Prostate gland (tissue), 2 donors: ENCODE measurements at regions not wholly inside any gene's neighbourhood (a gene's known extent, or its start where the extent isn't known, plus 50 kb on each side); places are given as distances from the start of the nearest gene placed in this dataset.

Experiments
- POLR2A ChIP-seq: fragments of 450-650 bp; IDR thresholded peaks from one replicate; pipeline ENCODE4 v1.6.1; 2016; ENCODE audit warnings: antibody characterized with exemption, mild to moderate bottlenecking
- TF ChIP-seq, protein P1 (sequence below), 4 experiments: fragments of 200-600 bp in 2 of 4; fragments of 450-650 bp in 2 of 4; sonication (generic) in 2 of 4; IDR thresholded peaks; 1 replicate in 3 of 4; 2 replicates in 1 of 4; pipeline ENCODE4 v1.5.1; 2016 to 2019; ENCODE audit warnings: antibody characterized with exemption in 4 of 4, mild to moderate bottlenecking in 2 of 4, moderate library complexity in 2 of 4

DNA sequence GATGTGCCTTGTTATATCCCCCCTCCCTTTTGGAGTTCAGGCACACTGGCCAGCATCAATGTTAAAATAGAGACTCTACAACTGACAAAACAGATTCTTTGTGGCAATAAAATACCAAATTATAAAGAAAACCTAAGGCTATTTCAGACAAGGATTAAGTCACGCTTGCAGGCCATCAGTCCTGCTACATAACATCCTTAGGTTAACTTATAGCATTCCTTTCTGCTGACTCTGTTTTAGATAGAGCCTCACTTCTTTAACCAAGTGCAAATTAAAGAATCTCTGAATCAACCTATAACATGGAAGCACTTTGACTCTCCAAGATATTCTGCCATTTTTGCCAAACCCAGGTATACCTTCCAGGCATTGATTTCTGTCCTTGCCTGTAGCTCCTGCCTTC, 784.6 kb downstream of the RNF144A start:
- no peak for TF ChIP-seq POLR2A
- TF ChIP-seq, protein P1, sequence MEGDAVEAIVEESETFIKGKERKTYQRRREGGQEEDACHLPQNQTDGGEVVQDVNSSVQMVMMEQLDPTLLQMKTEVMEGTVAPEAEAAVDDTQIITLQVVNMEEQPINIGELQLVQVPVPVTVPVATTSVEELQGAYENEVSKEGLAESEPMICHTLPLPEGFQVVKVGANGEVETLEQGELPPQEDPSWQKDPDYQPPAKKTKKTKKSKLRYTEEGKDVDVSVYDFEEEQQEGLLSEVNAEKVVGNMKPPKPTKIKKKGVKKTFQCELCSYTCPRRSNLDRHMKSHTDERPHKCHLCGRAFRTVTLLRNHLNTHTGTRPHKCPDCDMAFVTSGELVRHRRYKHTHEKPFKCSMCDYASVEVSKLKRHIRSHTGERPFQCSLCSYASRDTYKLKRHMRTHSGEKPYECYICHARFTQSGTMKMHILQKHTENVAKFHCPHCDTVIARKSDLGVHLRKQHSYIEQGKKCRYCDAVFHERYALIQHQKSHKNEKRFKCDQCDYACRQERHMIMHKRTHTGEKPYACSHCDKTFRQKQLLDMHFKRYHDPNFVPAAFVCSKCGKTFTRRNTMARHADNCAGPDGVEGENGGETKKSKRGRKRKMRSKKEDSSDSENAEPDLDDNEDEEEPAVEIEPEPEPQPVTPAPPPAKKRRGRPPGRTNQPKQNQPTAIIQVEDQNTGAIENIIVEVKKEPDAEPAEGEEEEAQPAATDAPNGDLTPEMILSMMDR (IDR thresholded peaks at IDR 0.05): no peak
